ENCODE measurements at regions not wholly inside any gene's neighbourhood (a gene's known extent, or its start where the extent isn't known, plus 50 kb on each side); places are given as distances from the start of the nearest gene placed in this dataset.

DNA sequence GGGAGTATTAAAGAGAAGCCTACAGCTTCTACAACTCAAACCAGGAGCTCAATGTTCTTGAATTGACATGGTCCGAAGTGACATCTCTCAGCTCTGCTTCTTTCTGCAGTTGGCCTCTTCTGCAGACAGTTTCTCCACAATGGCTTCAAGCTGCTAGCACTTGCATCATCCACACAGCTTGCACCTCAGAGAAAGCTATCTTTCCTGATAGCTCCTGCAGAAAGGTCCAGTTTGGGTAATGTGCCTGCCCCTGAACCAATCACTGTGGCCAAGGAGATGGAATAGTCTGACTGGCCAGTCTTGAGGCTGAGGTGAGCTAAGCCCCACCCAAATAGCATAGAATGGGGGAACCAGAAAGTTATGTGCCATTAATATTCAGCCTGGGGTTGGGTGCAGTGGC, 95.8 kb upstream of the ABCA1 start:
- POLR2A ChIA-PET = no interaction called here
- dilution Hi-C loops (cut with MboI; ENCODE audit: extremely low pct_ligation_motif_present, low sequenced_read_pairs) = no loop called here

More for the DNA sequence above, 95.8 kb upstream of the ABCA1 start:
- no TSS peak for BruUV-seq (replicated peaks)
- intact Hi-C loops (cut with micrococcal nuclease) = no loop called here
- Histone ChIP-seq H3K4me3 (replicated peaks in 1 of 3; ENCODE audit: insufficient read depth in 1 of 3, low read depth in 1 of 3, low read length in 3 of 3) (no peak overlapping the region), H3K4me1 (ENCODE audit: control insufficient read depth, extremely low read depth, insufficient read depth, low read length) (no peaks in the 10 kb centered on the region), H3K4me2 (ENCODE audit: insufficient read depth, low read length) (no peak overlapping the region), H3K27me3 (ENCODE audit: control insufficient read depth in 2 of 2, insufficient read depth in 2 of 2, low read length in 2 of 2) (no peaks in the 10 kb centered on the region), H2AFZ (ENCODE audit: low read depth, low read length) (no peak overlapping the region), H3K9ac (replicated peaks; ENCODE audit: extremely low read depth, insufficient read depth, low read length) (no peak overlapping the region), H3K9me1 (replicated peaks; ENCODE audit: control insufficient read depth, extremely low read depth, insufficient read depth, low read length) (no peaks in the 10 kb centered on the region), H3K27ac (ENCODE audit: insufficient read depth, low read depth, low read length) (no peak overlapping the region), H3K79me2 (ENCODE audit: control insufficient read depth, insufficient read depth, low read length) (no peaks in the 10 kb centered on the region), H3K36me3 (ENCODE audit: control insufficient read depth in 2 of 2, extremely low read depth in 1 of 2, insufficient read depth in 2 of 2, low read length in 2 of 2) (no peaks in the 10 kb centered on the region), H3K9me3 (replicated peaks; ENCODE audit: control insufficient read depth, insufficient read depth, low read length) (no peaks in the 10 kb centered on the region), H4K20me1 (replicated peaks; ENCODE audit: control insufficient read depth, extremely low read depth, insufficient read depth, low read length) (no peaks in the 10 kb centered on the region)
- FAIRE-seq = no peak
- CTCF ChIA-PET = interaction anchor here (0.7 to 1.2 kb wide), 3 partner anchors 9 to 11 kb away, joined by 3 to 5 read pairs (median 3); no protein-coding TSS in a partner anchor
- no peak for DNase-seq (ENCODE audit: low read depth, low spot score)
- TF ChIP-seq GATA2 (IDR thresholded peaks at IDR 0.05; ENCODE audit: insufficient read depth, insufficient read length, low read depth, low read length) (no peak), JUN (IDR thresholded peaks at IDR 0.05; ENCODE audit: borderline replicate concordance, insufficient read depth, insufficient read length, low read depth) (no peak), POLR2AphosphoS5 (IDR thresholded peaks at IDR 0.05; ENCODE audit: insufficient read depth, low read depth, low read length) (no peak), POLR2A (IDR thresholded peaks at IDR 0.05; ENCODE audit: low read depth, low read length) (no peak), FOS (IDR thresholded peaks at IDR 0.05; ENCODE audit: borderline replicate concordance, insufficient read depth, low read length) (no peak), MYC (IDR thresholded peaks at IDR 0.05; ENCODE audit: low read depth, low read length) (no peak), EZH2 (IDR thresholded peaks at IDR 0.05; ENCODE audit: borderline replicate concordance, low read depth, low read length, severe bottlenecking) (no peak)
- TF ChIP-seq, protein P1, sequence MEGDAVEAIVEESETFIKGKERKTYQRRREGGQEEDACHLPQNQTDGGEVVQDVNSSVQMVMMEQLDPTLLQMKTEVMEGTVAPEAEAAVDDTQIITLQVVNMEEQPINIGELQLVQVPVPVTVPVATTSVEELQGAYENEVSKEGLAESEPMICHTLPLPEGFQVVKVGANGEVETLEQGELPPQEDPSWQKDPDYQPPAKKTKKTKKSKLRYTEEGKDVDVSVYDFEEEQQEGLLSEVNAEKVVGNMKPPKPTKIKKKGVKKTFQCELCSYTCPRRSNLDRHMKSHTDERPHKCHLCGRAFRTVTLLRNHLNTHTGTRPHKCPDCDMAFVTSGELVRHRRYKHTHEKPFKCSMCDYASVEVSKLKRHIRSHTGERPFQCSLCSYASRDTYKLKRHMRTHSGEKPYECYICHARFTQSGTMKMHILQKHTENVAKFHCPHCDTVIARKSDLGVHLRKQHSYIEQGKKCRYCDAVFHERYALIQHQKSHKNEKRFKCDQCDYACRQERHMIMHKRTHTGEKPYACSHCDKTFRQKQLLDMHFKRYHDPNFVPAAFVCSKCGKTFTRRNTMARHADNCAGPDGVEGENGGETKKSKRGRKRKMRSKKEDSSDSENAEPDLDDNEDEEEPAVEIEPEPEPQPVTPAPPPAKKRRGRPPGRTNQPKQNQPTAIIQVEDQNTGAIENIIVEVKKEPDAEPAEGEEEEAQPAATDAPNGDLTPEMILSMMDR (IDR thresholded peaks at IDR 0.05; ENCODE audit: extremely low read depth in 1 of 2, insufficient read depth in 1 of 2, low read depth in 1 of 2, low read length in 2 of 2) = no peak
- TF ChIP-seq, protein P2, sequence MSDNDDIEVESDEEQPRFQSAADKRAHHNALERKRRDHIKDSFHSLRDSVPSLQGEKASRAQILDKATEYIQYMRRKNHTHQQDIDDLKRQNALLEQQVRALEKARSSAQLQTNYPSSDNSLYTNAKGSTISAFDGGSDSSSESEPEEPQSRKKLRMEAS (IDR thresholded peaks at IDR 0.05; ENCODE audit: insufficient read depth, insufficient read length) = no peak

Measured in endothelial cell of umbilical vein (primary cell).